Ishikawa (cell line): ENCODE measurements at regions not wholly inside any gene's neighbourhood (a gene's known extent, or its start where the extent isn't known, plus 50 kb on each side); places are given as distances from the start of the nearest gene placed in this dataset.

ENCODE experiments used
- CREB1 ChIP-seq: IDR thresholded peaks from 2 replicates; pipeline ENCODE4 v1.6.1; 2012; ENCODE audit warnings: low read depth
- EGR1 ChIP-seq: IDR thresholded peaks from 2 replicates; pipeline ENCODE4 v1.6.1; 2012
- EP300 ChIP-seq: IDR thresholded peaks from 2 replicates; pipeline ENCODE4 v1.6.1; 2012; ENCODE audit warnings: borderline replicate concordance
- FOXM1 ChIP-seq: IDR thresholded peaks from 2 replicates; pipeline ENCODE4 v1.6.1; 2012; ENCODE audit warnings: low read depth, borderline replicate concordance
- NFIC ChIP-seq: IDR thresholded peaks from 2 replicates; pipeline ENCODE4 v1.6.1; 2012
- TAF1 ChIP-seq: IDR thresholded peaks from 2 replicates; pipeline ENCODE4 v1.6.1; 2012; ENCODE audit warnings: low read depth, mild to moderate bottlenecking
- YY1 ChIP-seq: IDR thresholded peaks from 2 replicates; pipeline ENCODE4 v1.6.1; 2012; ENCODE audit warnings: low read depth
- ZBTB7A ChIP-seq: IDR thresholded peaks from 2 replicates; pipeline ENCODE4 v1.6.1; 2012; ENCODE audit warnings: low read depth
- TF ChIP-seq, protein P1 (sequence below): IDR thresholded peaks from 2 replicates; pipeline ENCODE4 v1.6.1; 2012; ENCODE audit warnings: low read depth, mild to moderate bottlenecking

DNA sequence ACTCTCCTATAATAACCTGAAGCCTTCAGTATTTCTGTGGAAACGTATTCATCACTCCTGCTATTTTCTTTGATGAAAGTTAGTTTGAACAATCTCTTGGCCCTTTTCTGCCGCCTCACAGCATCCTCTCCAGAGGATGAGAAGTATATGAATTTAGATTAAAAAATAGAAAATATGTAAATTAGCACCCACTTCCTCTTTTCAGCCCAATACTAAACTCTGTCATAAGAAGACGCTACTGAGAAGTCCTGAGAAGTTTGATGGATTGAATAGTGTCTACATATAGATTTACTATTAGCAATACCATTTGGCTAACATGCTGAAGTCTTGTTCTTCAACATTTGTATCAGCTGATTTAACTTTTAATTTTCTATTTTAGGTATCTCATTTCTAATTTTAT lies 526.4 kb upstream of the SPHKAP start:
- TF ChIP-seq YY1 (no peak), NFIC (no peak), EP300 (no peak), FOXM1 (no peak), TAF1 (no peak), ZBTB7A (no peak), EGR1 (no peak), CREB1 (no peak)
- TF ChIP-seq, protein P1, sequence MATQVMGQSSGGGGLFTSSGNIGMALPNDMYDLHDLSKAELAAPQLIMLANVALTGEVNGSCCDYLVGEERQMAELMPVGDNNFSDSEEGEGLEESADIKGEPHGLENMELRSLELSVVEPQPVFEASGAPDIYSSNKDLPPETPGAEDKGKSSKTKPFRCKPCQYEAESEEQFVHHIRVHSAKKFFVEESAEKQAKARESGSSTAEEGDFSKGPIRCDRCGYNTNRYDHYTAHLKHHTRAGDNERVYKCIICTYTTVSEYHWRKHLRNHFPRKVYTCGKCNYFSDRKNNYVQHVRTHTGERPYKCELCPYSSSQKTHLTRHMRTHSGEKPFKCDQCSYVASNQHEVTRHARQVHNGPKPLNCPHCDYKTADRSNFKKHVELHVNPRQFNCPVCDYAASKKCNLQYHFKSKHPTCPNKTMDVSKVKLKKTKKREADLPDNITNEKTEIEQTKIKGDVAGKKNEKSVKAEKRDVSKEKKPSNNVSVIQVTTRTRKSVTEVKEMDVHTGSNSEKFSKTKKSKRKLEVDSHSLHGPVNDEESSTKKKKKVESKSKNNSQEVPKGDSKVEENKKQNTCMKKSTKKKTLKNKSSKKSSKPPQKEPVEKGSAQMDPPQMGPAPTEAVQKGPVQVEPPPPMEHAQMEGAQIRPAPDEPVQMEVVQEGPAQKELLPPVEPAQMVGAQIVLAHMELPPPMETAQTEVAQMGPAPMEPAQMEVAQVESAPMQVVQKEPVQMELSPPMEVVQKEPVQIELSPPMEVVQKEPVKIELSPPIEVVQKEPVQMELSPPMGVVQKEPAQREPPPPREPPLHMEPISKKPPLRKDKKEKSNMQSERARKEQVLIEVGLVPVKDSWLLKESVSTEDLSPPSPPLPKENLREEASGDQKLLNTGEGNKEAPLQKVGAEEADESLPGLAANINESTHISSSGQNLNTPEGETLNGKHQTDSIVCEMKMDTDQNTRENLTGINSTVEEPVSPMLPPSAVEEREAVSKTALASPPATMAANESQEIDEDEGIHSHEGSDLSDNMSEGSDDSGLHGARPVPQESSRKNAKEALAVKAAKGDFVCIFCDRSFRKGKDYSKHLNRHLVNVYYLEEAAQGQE, result no peak
